ENCODE measurements at regions not wholly inside any gene's neighbourhood (a gene's known extent, or its start where the extent isn't known, plus 50 kb on each side); places are given as distances from the start of the nearest gene placed in this dataset.

DNA sequence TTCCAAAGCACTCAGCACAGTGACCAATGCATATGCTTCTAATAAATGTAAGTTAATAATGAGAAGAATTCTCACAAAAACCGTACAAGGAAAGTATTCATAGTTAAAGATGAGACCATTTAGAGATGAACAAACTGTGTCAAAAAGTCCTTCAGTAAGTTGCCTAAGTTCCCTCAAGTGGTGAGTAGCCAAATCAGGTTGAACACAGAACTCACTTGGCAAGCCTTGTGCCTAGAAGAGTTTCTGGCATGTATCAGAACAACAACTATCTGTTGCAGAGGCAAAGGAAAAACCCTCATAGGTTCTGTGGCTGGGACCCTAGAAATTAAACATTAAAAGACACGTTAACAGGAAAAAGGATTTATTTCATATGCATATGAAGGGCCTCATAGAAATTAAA lies 129.6 kb upstream of the DOK5 start:
- DNase-seq = no peak
- H3K27ac Mint-ChIP-seq (ENCODE audit: unreplicated experiment) = peak overlapping the region; percentile 55
- intact Hi-C loops (cut with micrococcal nuclease; ENCODE audit: unreplicated experiment) = loop anchor here (2.0 to 10.0 kb wide), 3 partner anchors 79 to 301 kb away; no protein-coding TSS in a partner anchor
- peaks cover 6% of the 10 kb centered on the region for H3K9me3 Mint-ChIP-seq (ENCODE audit: low read depth, unreplicated experiment)
- BruUV-seq (replicated peaks) = no TSS peak
- H3K27me3 Mint-ChIP-seq (ENCODE audit: unreplicated experiment) = no peaks in the 10 kb centered on the region
- CTCF ChIA-PET = interaction anchor here (0.6 kb wide), 1 partner anchor 11 kb away, joined by 3 read pairs; no protein-coding TSS in a partner anchor
- peak overlapping the region; percentile 9 for H3K4me3 Mint-ChIP-seq (ENCODE audit: low read depth, unreplicated experiment)
- H3K4me1 Mint-ChIP-seq (ENCODE audit: low read depth, unreplicated experiment) = peaks cover 60% of the 10 kb centered on the region
- H3K36me3 Mint-ChIP-seq (ENCODE audit: insufficient read depth, unreplicated experiment) = peaks cover 12% of the 10 kb centered on the region
- no peak for TF ChIP-seq CTCF (IDR thresholded peaks at IDR 0.05; ENCODE audit: unreplicated experiment)

DNA sequence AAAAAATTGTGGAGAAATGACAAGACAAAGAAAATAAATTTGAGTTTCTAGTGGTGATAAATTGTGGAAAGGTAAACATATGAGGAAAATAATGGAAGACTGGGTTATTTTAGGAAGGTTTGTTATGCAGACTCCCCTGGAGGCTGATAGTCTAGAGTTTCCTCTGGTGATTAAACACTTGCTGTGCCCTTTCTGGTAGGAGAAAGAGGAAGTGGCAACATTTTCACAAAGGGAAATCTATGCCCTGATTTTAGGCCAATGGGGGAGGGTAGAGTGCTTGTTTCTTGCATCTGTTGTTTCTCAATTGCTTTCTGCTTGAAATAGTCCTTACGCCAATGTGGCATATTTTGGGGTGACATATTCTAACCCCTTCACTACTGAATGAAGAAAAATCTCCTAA lies 129.1 kb upstream of the DOK5 start:
- CTCF ChIA-PET = no interaction called here
- Mint-ChIP-seq H3K27me3 (ENCODE audit: unreplicated experiment) (no peaks in the 10 kb centered on the region), H3K9me3 (ENCODE audit: low read depth, unreplicated experiment) (peaks cover 6% of the 10 kb centered on the region), H3K4me3 (ENCODE audit: low read depth, unreplicated experiment) (no peak overlapping the region), H3K36me3 (ENCODE audit: insufficient read depth, unreplicated experiment) (peaks cover 12% of the 10 kb centered on the region), H3K4me1 (ENCODE audit: low read depth, unreplicated experiment) (peaks cover 55% of the 10 kb centered on the region), H3K27ac (ENCODE audit: unreplicated experiment) (peak overlapping the region; percentile 55)
- TF ChIP-seq CTCF (IDR thresholded peaks at IDR 0.05; ENCODE audit: unreplicated experiment) = no peak
- BruUV-seq (replicated peaks) = no TSS peak
- intact Hi-C loops (cut with micrococcal nuclease; ENCODE audit: unreplicated experiment) = loop anchor here (5.0 to 10.0 kb wide), 2 partner anchors 79 to 241 kb away; no protein-coding TSS in a partner anchor
- DNase-seq = no peak

DNA sequence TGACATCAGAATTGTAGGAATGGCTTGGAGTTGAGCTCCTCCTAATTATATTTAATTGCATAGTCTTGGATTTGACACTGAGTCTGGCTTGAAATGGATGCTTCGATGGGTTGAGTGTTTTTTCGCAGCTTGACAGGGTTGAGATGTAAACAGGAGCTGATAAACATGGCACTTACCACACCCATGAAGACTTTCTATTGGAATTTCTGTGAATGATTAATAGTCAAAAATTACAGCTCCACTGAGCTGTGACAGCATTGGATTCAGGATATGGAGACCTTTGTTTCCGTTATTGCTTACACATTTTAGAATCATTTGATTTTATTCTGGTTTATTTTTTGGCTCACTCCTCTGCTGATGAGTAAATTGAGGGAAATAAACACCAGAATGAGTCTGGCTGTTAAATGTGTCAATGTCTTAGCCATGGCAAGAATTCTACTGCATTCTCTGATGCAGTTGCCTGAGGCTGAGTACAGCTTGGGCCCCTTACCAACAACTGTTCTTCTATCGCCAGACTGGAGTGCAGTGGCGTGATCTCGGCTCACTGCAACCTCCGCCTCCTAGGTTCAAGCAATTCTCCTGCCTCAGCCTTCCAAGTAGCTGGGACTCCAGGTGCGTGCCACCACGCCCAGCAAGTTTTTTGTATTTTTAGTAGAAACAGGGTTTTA lies 128.1 kb upstream of the DOK5 start:
- H3K27ac Mint-ChIP-seq (ENCODE audit: unreplicated experiment) = peak overlapping the region; percentile 55
- intact Hi-C loops (cut with micrococcal nuclease; ENCODE audit: unreplicated experiment) = loop anchor here (5.0 to 10.0 kb wide), 2 partner anchors 80 to 242 kb away; no protein-coding TSS in a partner anchor
- CTCF ChIA-PET = interaction anchor here (0.6 to 1.2 kb wide), 6 partner anchors 8 to 194 kb away, joined by 3 to 4 read pairs (median 3); partner anchors contain the start of gene PFDN4

GRCh38 chr20:54350415-54350814 lies 125.0 kb upstream of the DOK5 start:
- intact Hi-C loops (cut with micrococcal nuclease; ENCODE audit: unreplicated experiment) = no loop called here
- peaks cover 8% of the 10 kb centered on the region for H3K36me3 Mint-ChIP-seq (ENCODE audit: insufficient read depth, unreplicated experiment)
- peaks cover 12% of the 10 kb centered on the region for H3K9me3 Mint-ChIP-seq (ENCODE audit: low read depth, unreplicated experiment)
- CTCF ChIA-PET = interaction anchor here (0.7 kb wide), 1 partner anchor 259 kb away, joined by 10 read pairs; no protein-coding TSS in a partner anchor
- no peak for TF ChIP-seq CTCF (IDR thresholded peaks at IDR 0.05; ENCODE audit: unreplicated experiment)
- H3K4me1 Mint-ChIP-seq (ENCODE audit: low read depth, unreplicated experiment) = peaks cover 33% of the 10 kb centered on the region
- H3K27ac Mint-ChIP-seq (ENCODE audit: unreplicated experiment) = peak overlapping the region; percentile 67
- H3K27me3 Mint-ChIP-seq (ENCODE audit: unreplicated experiment) = no peaks in the 10 kb centered on the region
- BruUV-seq (replicated peaks) = no TSS peak
- H3K4me3 Mint-ChIP-seq (ENCODE audit: low read depth, unreplicated experiment) = no peak overlapping the region
- DNase-seq = no peak

More for the DNA sequence above, 128.1 kb upstream of the DOK5 start:
- Mint-ChIP-seq H3K4me1 (ENCODE audit: low read depth, unreplicated experiment) (peaks cover 55% of the 10 kb centered on the region), H3K36me3 (ENCODE audit: insufficient read depth, unreplicated experiment) (peaks cover 12% of the 10 kb centered on the region), H3K9me3 (ENCODE audit: low read depth, unreplicated experiment) (peaks cover 6% of the 10 kb centered on the region), H3K4me3 (ENCODE audit: low read depth, unreplicated experiment) (no peak overlapping the region), H3K27me3 (ENCODE audit: unreplicated experiment) (no peaks in the 10 kb centered on the region)
- no peak for DNase-seq
- BruUV-seq (replicated peaks) = no TSS peak
- TF ChIP-seq CTCF (IDR thresholded peaks at IDR 0.05; ENCODE audit: unreplicated experiment) = no peak
